Osteocyte (in vitro differentiated cells): ENCODE measurements at regions not wholly inside any gene's neighbourhood (a gene's known extent, or its start where the extent isn't known, plus 50 kb on each side); places are given as distances from the start of the nearest gene placed in this dataset.

ENCODE experiments used
- DNase-seq: peaks from one replicate; pipeline ENCODE4 v3.0.0; 2021; ENCODE audit warnings: mixed read lengths; ENCODE audit not compliant: unreplicated experiment; ENCODE audit errors: extremely low spot score
- H3K27ac Mint-ChIP-seq: one replicate; pipeline ENCODE4 v1.8.0; 2021; ENCODE audit warnings: mild to moderate bottlenecking, mixed read lengths; ENCODE audit not compliant: unreplicated experiment
- H3K27me3 Mint-ChIP-seq: one replicate; pipeline ENCODE4 v1.8.0; 2021; ENCODE audit warnings: mixed read lengths; ENCODE audit not compliant: unreplicated experiment
- H3K36me3 Mint-ChIP-seq: one replicate; pipeline ENCODE4 v1.8.0; 2021; ENCODE audit warnings: mixed read lengths; ENCODE audit not compliant: unreplicated experiment
- H3K4me1 Mint-ChIP-seq: one replicate; pipeline ENCODE4 v1.8.0; 2021; ENCODE audit warnings: mixed read lengths; ENCODE audit not compliant: unreplicated experiment
- H3K4me3 Mint-ChIP-seq: one replicate; pipeline ENCODE4 v1.8.0; 2021; ENCODE audit warnings: mild to moderate bottlenecking, moderate library complexity, mixed read lengths; ENCODE audit not compliant: unreplicated experiment
- H3K9me3 Mint-ChIP-seq: one replicate; pipeline ENCODE4 v1.8.0; 2021; ENCODE audit warnings: mixed read lengths; ENCODE audit not compliant: unreplicated experiment
- CTCF ChIP-seq: fragments of 200-600 bp; sonication (generic); IDR thresholded peaks from 2 replicates; pipeline ENCODE4 v1.5.0; 2021; ENCODE audit warnings: antibody characterized with exemption, mild to moderate bottlenecking, moderate library complexity

GRCh38 chr21:32184485-32184884, 94.4 kb downstream of the MIS18A start:
- H3K27me3 Mint-ChIP-seq = peaks cover 30% of the 10 kb centered on the region
- no peaks in the 10 kb centered on the region for H3K9me3 Mint-ChIP-seq

GRCh38 chr21:32184065-32184464, 94.8 kb downstream of the MIS18A start:
- Mint-ChIP-seq H3K27me3 (peaks cover 34% of the 10 kb centered on the region), H3K4me3 (no peak overlapping the region)
- TF ChIP-seq CTCF = no peak

More at GRCh38 chr21:32184485-32184884, 94.4 kb downstream of the MIS18A start:
- H3K27ac Mint-ChIP-seq = no peak overlapping the region
- DNase-seq = no peak
- no peak for TF ChIP-seq CTCF
- H3K4me1 Mint-ChIP-seq = no peaks in the 10 kb centered on the region
- H3K36me3 Mint-ChIP-seq = no peaks in the 10 kb centered on the region
- no peak overlapping the region for H3K4me3 Mint-ChIP-seq

GRCh38 chr21:32183396-32183795, 95.5 kb downstream of the MIS18A start:
- no peaks in the 10 kb centered on the region for H3K9me3 Mint-ChIP-seq
- H3K4me3 Mint-ChIP-seq = no peak overlapping the region
- TF ChIP-seq CTCF = no peak
- no peak for DNase-seq
- H3K27ac Mint-ChIP-seq = no peak overlapping the region
- H3K36me3 Mint-ChIP-seq = no peaks in the 10 kb centered on the region
- no peaks in the 10 kb centered on the region for H3K4me1 Mint-ChIP-seq
- H3K27me3 Mint-ChIP-seq = peaks cover 37% of the 10 kb centered on the region

More at GRCh38 chr21:32184065-32184464, 94.8 kb downstream of the MIS18A start:
- H3K9me3 Mint-ChIP-seq = no peaks in the 10 kb centered on the region
- H3K27ac Mint-ChIP-seq = no peak overlapping the region
- no peaks in the 10 kb centered on the region for H3K36me3 Mint-ChIP-seq
- no peak for DNase-seq
- no peaks in the 10 kb centered on the region for H3K4me1 Mint-ChIP-seq

GRCh38 chr21:32182449-32182848, 96.4 kb downstream of the MIS18A start:
- H3K36me3 Mint-ChIP-seq = no peaks in the 10 kb centered on the region
- DNase-seq = no peak
- no peak for TF ChIP-seq CTCF
- no peak overlapping the region for H3K27ac Mint-ChIP-seq
- no peak overlapping the region for H3K4me3 Mint-ChIP-seq
- no peaks in the 10 kb centered on the region for H3K4me1 Mint-ChIP-seq
- no peaks in the 10 kb centered on the region for H3K9me3 Mint-ChIP-seq
- H3K27me3 Mint-ChIP-seq = peaks cover 37% of the 10 kb centered on the region

- no peaks in the 10 kb centered on the region for H3K9me3 Mint-ChIP-seq
- no peaks in the 10 kb centered on the region for H3K36me3 Mint-ChIP-seq
- no peak overlapping the region for H3K27ac Mint-ChIP-seq
- no peak overlapping the region for H3K4me3 Mint-ChIP-seq
- DNase-seq = no peak
- H3K4me1 Mint-ChIP-seq = no peaks in the 10 kb centered on the region
- TF ChIP-seq CTCF = no peak
- H3K27me3 Mint-ChIP-seq = peaks cover 41% of the 10 kb centered on the region
Measured at GRCh38 chr21:32181457-32181856, 97.4 kb downstream of the MIS18A start.
